B cell (primary cell): ENCODE measurements at regions not wholly inside any gene's neighbourhood (a gene's known extent, or its start where the extent isn't known, plus 50 kb on each side); places are given as distances from the start of the nearest gene placed in this dataset.

Source experiments
- CTCF ChIP-seq: fragments of 200-600 bp; IDR thresholded peaks from one replicate; pipeline ENCODE4 v1.8.0; 2022; ENCODE audit warnings: antibody characterized with exemption, mild to moderate bottlenecking
- EZH2 ChIP-seq: IDR thresholded peaks from 2 replicates; pipeline ENCODE4 v1.6.1; 2012; ENCODE audit warnings: borderline replicate concordance, low read depth, mild to moderate bottlenecking, moderate library complexity, low read length; ENCODE audit not compliant: insufficient read depth, poor library complexity, severe bottlenecking

GRCh38 chr3:65193531-65193930, 505.7 kb upstream of the ADAMTS9 start:
- TF ChIP-seq CTCF (no peak), EZH2 (no peak)
